IPS DF 6.9 (cell line): ENCODE measurements at regions not wholly inside any gene's neighbourhood (a gene's known extent, or its start where the extent isn't known, plus 50 kb on each side); places are given as distances from the start of the nearest gene placed in this dataset.

Source experiments
- DNase-seq: peaks from one replicate; pipeline ENCODE4 v3.0.0-alpha.2; 2013; ENCODE audit warnings: low read depth, low spot score
- H3K27ac ChIP-seq: one replicate; pipeline ENCODE4 v1.5.1; 2013; ENCODE audit warnings: low read length, control low read depth
- H3K27me3 ChIP-seq: 2 replicates; pipeline ENCODE4 v1.6.1; 2013; ENCODE audit warnings: mild to moderate bottlenecking, low read length; ENCODE audit not compliant: control insufficient read depth, insufficient read depth
- H3K36me3 ChIP-seq: 2 replicates; pipeline ENCODE4 v1.6.1; 2013; ENCODE audit warnings: low read length; ENCODE audit not compliant: control insufficient read depth, insufficient read depth
- H3K4me1 ChIP-seq: 2 replicates; pipeline ENCODE4 v1.6.1; 2013; ENCODE audit warnings: low read length; ENCODE audit not compliant: control insufficient read depth, insufficient read depth
- H3K4me3 ChIP-seq: 2 replicates; pipeline ENCODE4 v1.5.1; 2013; ENCODE audit warnings: mild to moderate bottlenecking, low read length
- H3K9me3 ChIP-seq: 2 replicates; pipeline ENCODE4 v1.6.1; 2013; ENCODE audit warnings: low read length, inconsistent platforms; ENCODE audit not compliant: control insufficient read depth, insufficient read depth
- WGBS: extraction: QIAGEN DNeasy Blood & Tissue Kit; methylation state at CpG from one replicate; pipeline ENCODE4 v1.1.7; 2013; ENCODE audit warnings: mixed read lengths, missing lambda C conversion rate; ENCODE audit not compliant: insufficient read length, insufficient coverage; 5-methylcytosine and 5-hydroxymethylcytosine counted together

- Histone ChIP-seq H3K27ac (no peak overlapping the region), H3K4me3 (no peak overlapping the region), H3K4me1 (no peaks in the 10 kb centered on the region), H3K36me3 (no peaks in the 10 kb centered on the region), H3K9me3 (no peaks in the 10 kb centered on the region), H3K27me3 (no peaks in the 10 kb centered on the region)
- no peak for DNase-seq
- WGBS: no CpG with 5 or more reads among the region's 2 CpGs
Observed at GRCh38 chr3:162196964-162197363, 700.4 kb downstream of the OTOL1 start.

GRCh38 chr3:162200836-162201235 lies 704.2 kb downstream of the OTOL1 start:
- no peak overlapping the region for H3K4me3 ChIP-seq
- H3K27ac ChIP-seq: no peak overlapping the region
- DNase-seq: no peak
- H3K36me3 ChIP-seq: no peaks in the 10 kb centered on the region
- H3K27me3 ChIP-seq: no peaks in the 10 kb centered on the region
- H3K4me1 ChIP-seq: no peaks in the 10 kb centered on the region
- no CpG with 5 or more reads among the region's 7 CpGs for WGBS
- no peaks in the 10 kb centered on the region for H3K9me3 ChIP-seq

- WGBS: no CpG with 5 or more reads among the region's 1 CpG
- no peak for DNase-seq
- Histone ChIP-seq H3K4me1 (no peaks in the 10 kb centered on the region), H3K36me3 (no peaks in the 10 kb centered on the region), H3K27me3 (no peaks in the 10 kb centered on the region), H3K27ac (no peak overlapping the region), H3K9me3 (no peaks in the 10 kb centered on the region), H3K4me3 (no peak overlapping the region)
Observed at GRCh38 chr3:162206648-162207047, 710.0 kb downstream of the OTOL1 start.

GRCh38 chr3:162211470-162211869 lies 714.9 kb downstream of the OTOL1 start:
- no peak for DNase-seq
- Histone ChIP-seq H3K27me3 (no peaks in the 10 kb centered on the region), H3K4me3 (no peak overlapping the region), H3K9me3 (no peaks in the 10 kb centered on the region), H3K27ac (no peak overlapping the region), H3K36me3 (no peaks in the 10 kb centered on the region), H3K4me1 (no peaks in the 10 kb centered on the region)

GRCh38 chr3:162213196-162213595 lies 716.6 kb downstream of the OTOL1 start:
- Histone ChIP-seq H3K4me3 (no peak overlapping the region), H3K36me3 (no peaks in the 10 kb centered on the region), H3K27ac (no peak overlapping the region), H3K4me1 (no peaks in the 10 kb centered on the region), H3K27me3 (no peaks in the 10 kb centered on the region), H3K9me3 (no peaks in the 10 kb centered on the region)
- no peak for DNase-seq
- no CpG with 5 or more reads among the region's 2 CpGs for WGBS

GRCh38 chr3:162213956-162214355 lies 717.3 kb downstream of the OTOL1 start:
- no peak overlapping the region for H3K4me3 ChIP-seq
- no peaks in the 10 kb centered on the region for H3K36me3 ChIP-seq
- DNase-seq: no peak
- no peaks in the 10 kb centered on the region for H3K4me1 ChIP-seq
- H3K27ac ChIP-seq: no peak overlapping the region
- H3K27me3 ChIP-seq: no peaks in the 10 kb centered on the region
- WGBS: no CpG with 5 or more reads among the region's 3 CpGs
- no peaks in the 10 kb centered on the region for H3K9me3 ChIP-seq

GRCh38 chr3:162217647-162218046 lies 721.0 kb downstream of the OTOL1 start:
- no peak for DNase-seq
- no CpG with 5 or more reads among the region's 1 CpG for WGBS
- Histone ChIP-seq H3K4me3 (no peak overlapping the region), H3K27me3 (no peaks in the 10 kb centered on the region), H3K9me3 (no peaks in the 10 kb centered on the region), H3K27ac (no peak overlapping the region), H3K36me3 (no peaks in the 10 kb centered on the region), H3K4me1 (no peaks in the 10 kb centered on the region)

- H3K4me1 ChIP-seq: no peaks in the 10 kb centered on the region
- DNase-seq: no peak
- no peaks in the 10 kb centered on the region for H3K36me3 ChIP-seq
- H3K9me3 ChIP-seq: no peaks in the 10 kb centered on the region
- WGBS: no CpG with 5 or more reads among the region's 4 CpGs
- no peak overlapping the region for H3K27ac ChIP-seq
- no peaks in the 10 kb centered on the region for H3K27me3 ChIP-seq
- no peak overlapping the region for H3K4me3 ChIP-seq
Observed at GRCh38 chr3:162218479-162218878, 721.9 kb downstream of the OTOL1 start.

- H3K4me1 ChIP-seq: no peaks in the 10 kb centered on the region
- H3K27me3 ChIP-seq: no peaks in the 10 kb centered on the region
- no peak for DNase-seq
- WGBS: no CpG with 5 or more reads among the region's 4 CpGs
- H3K9me3 ChIP-seq: no peaks in the 10 kb centered on the region
- H3K36me3 ChIP-seq: no peaks in the 10 kb centered on the region
- no peak overlapping the region for H3K4me3 ChIP-seq
- H3K27ac ChIP-seq: no peak overlapping the region
Observed at GRCh38 chr3:162224746-162225145, 728.1 kb downstream of the OTOL1 start.

- Histone ChIP-seq H3K4me3 (no peak overlapping the region), H3K4me1 (no peaks in the 10 kb centered on the region), H3K27ac (no peak overlapping the region), H3K9me3 (no peaks in the 10 kb centered on the region), H3K36me3 (no peaks in the 10 kb centered on the region), H3K27me3 (no peaks in the 10 kb centered on the region)
- DNase-seq: no peak
- WGBS: no CpG with 5 or more reads among the region's 5 CpGs
Observed at GRCh38 chr3:162236949-162237348, 740.3 kb downstream of the OTOL1 start.

GRCh38 chr3:162250782-162251181 lies 754.2 kb downstream of the OTOL1 start:
- Histone ChIP-seq H3K36me3 (no peaks in the 10 kb centered on the region), H3K4me3 (no peak overlapping the region), H3K27ac (no peak overlapping the region), H3K9me3 (no peaks in the 10 kb centered on the region), H3K27me3 (no peaks in the 10 kb centered on the region), H3K4me1 (no peaks in the 10 kb centered on the region)
- WGBS: no CpG with 5 or more reads among the region's 1 CpG
- no peak for DNase-seq
